ENCODE measurements at regions not wholly inside any gene's neighbourhood (a gene's known extent, or its start where the extent isn't known, plus 50 kb on each side); places are given as distances from the start of the nearest gene placed in this dataset.

DNA sequence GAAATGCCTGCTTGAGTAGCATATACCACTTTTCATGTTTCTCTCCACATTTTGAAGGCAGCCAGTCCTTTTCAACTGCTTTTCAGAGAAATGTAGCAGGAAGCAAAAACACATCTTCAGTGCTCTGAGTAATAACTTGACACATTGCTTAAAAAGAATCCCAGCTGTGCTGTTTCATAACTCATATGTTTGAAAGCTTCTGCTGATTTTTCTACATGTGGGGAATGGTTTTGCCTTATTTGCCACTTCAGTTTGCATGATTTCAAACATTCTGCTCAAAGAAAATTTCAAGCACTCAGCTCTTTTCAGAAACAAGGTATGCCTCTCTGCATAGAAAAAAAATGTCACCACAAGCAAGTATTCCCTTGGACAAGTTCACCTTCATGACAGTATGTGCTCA is 732.8 kb downstream of the POM121L12 start:
- TF ChIP-seq EP300 (IDR thresholded peaks at IDR 0.05; ENCODE audit: low read depth) (no peak), POLR2A (IDR thresholded peaks at IDR 0.05) (no peak), POLR2AphosphoS5 (IDR thresholded peaks at IDR 0.05) (no peak)
- TF ChIP-seq, protein P1, sequence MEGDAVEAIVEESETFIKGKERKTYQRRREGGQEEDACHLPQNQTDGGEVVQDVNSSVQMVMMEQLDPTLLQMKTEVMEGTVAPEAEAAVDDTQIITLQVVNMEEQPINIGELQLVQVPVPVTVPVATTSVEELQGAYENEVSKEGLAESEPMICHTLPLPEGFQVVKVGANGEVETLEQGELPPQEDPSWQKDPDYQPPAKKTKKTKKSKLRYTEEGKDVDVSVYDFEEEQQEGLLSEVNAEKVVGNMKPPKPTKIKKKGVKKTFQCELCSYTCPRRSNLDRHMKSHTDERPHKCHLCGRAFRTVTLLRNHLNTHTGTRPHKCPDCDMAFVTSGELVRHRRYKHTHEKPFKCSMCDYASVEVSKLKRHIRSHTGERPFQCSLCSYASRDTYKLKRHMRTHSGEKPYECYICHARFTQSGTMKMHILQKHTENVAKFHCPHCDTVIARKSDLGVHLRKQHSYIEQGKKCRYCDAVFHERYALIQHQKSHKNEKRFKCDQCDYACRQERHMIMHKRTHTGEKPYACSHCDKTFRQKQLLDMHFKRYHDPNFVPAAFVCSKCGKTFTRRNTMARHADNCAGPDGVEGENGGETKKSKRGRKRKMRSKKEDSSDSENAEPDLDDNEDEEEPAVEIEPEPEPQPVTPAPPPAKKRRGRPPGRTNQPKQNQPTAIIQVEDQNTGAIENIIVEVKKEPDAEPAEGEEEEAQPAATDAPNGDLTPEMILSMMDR (IDR thresholded peaks at IDR 0.05), result no peak
